ENCODE measurements at regions not wholly inside any gene's neighbourhood (a gene's known extent, or its start where the extent isn't known, plus 50 kb on each side); places are given as distances from the start of the nearest gene placed in this dataset.
"Not testable (repeated sequence)": the region's sequence is repeated elsewhere in the genome, so short reads cannot be mapped to it uniquely, and the experiment has no call there.

DNA sequence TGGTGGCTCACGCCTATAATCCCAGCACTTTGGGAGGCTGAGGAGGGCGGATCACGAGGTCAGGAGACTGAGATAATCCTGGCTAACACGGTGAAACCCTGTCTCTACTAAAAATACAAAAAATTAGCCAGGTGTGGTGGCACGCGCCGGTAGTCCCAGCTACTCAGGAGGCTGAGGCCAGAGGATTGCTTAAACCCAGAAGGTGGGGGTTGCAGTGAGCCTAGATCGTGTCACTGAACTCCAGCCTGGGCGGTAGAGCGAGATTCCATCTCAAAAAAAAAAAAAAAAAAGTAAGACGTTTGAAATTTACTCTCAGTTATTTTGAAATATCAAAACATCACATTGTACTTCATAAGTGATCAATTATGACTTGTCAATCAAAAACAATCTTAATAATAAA is 176.9 kb upstream of the ZNF804A start:
- H3K27ac ChIP-seq (ENCODE audit: low read depth, low read length): not testable (repeated sequence)

DNA sequence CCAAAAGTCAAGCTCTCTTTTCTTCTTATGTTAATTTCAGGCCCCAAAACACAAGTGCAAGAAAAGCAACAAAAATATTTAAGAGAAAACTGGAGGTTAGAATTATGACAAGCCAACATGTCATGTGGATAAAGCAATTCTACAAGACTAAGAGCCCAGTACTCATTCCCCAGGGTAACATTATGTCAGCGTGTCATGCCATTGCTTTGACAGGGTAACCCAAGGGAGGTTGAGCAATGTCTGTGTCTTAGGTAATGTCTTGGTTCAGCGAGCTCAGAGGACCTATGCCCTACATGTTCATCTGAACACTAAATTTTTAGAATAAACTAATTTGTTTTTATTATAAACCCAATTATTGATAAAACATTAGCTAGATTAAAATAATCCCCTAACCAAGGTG is 173.2 kb upstream of the ZNF804A start:
- Histone ChIP-seq H3K36me3 (ENCODE audit: insufficient read depth, low read length) (no peaks in the 10 kb centered on the region), H3K79me2 (ENCODE audit: control insufficient read depth, insufficient read depth, low read length, unreplicated experiment) (no peaks in the 10 kb centered on the region), H3K4me1 (ENCODE audit: control insufficient read depth, insufficient read depth, low read length, unreplicated experiment) (no peaks in the 10 kb centered on the region), H2AFZ (ENCODE audit: low read length, unreplicated experiment) (no peak overlapping the region), H3K27ac (ENCODE audit: low read depth, low read length) (no peak overlapping the region), H3K27me3 (ENCODE audit: insufficient read depth, low read length) (no peaks in the 10 kb centered on the region), H3K4me3 (ENCODE audit: low read depth, low read length) (no peak overlapping the region)

More for the DNA sequence above, 176.9 kb upstream of the ZNF804A start:
- not testable (repeated sequence) for H3K36me3 ChIP-seq (ENCODE audit: insufficient read depth, low read length); H3K4me1 ChIP-seq (ENCODE audit: control insufficient read depth, insufficient read depth, low read length, unreplicated experiment); H3K4me3 ChIP-seq (ENCODE audit: low read depth, low read length); H3K79me2 ChIP-seq (ENCODE audit: control insufficient read depth, insufficient read depth, low read length, unreplicated experiment); H3K27me3 ChIP-seq (ENCODE audit: insufficient read depth, low read length); H2AFZ ChIP-seq (ENCODE audit: low read length, unreplicated experiment)

DNA sequence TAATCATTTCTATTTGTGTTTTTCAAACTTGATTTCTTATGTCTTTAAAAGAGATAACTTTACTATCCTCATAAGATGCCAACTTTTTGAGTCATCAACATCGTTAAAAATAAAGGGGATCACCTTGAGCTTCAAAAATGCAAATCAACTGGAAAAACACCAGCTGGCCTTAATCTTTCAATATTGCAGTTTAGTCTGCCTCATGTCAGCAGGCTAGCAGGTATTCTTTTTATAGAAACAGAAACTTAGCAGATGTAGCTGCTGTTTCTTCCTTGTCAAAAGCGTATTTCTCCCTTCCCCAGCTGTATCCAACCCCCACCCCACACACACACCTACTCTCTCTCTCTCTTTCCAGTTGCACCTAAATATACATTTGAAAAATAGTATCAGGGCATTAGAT is 154.1 kb upstream of the ZNF804A start:
- H3K79me2 ChIP-seq (ENCODE audit: control insufficient read depth, insufficient read depth, low read length, unreplicated experiment): no peaks in the 10 kb centered on the region
- no peaks in the 10 kb centered on the region for H3K36me3 ChIP-seq (ENCODE audit: insufficient read depth, low read length)
- no peak overlapping the region for H3K4me3 ChIP-seq (ENCODE audit: low read depth, low read length)
- no peaks in the 10 kb centered on the region for H3K27me3 ChIP-seq (ENCODE audit: insufficient read depth, low read length)
- H3K27ac ChIP-seq (ENCODE audit: low read depth, low read length): no peak overlapping the region
- H2AFZ ChIP-seq (ENCODE audit: low read length, unreplicated experiment): no peak overlapping the region
- no peaks in the 10 kb centered on the region for H3K4me1 ChIP-seq (ENCODE audit: control insufficient read depth, insufficient read depth, low read length, unreplicated experiment)

DNA sequence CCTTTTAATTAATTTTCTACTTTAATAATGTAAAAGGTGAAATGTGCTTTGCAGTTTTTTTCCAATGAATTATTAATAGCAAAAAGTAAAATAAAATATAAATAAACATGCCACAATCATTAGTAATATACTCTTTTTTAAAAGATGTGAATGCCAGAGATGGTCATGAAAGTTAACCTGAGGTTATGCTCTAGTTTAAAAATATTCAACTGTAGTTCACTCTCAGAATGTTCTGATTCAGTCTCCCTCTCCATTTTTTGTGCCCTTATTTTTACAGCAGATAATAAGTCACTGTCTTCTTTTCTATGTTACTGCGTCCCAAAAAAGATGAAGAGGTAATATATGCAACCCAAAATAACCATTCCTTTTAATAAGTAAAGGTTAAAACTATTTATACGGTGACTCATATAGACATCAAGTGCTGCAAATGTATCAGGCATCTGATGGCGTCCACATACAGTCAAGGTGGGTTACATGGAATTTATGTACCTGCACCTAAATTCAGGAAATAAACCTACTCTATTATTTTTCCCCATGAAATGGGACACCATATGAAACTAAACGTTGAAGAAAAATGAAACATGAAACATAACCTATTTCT is 153.6 kb upstream of the ZNF804A start:
- Histone ChIP-seq H3K4me1 (ENCODE audit: control insufficient read depth, insufficient read depth, low read length, unreplicated experiment) (no peaks in the 10 kb centered on the region), H3K4me3 (ENCODE audit: low read depth, low read length) (no peak overlapping the region), H3K36me3 (ENCODE audit: insufficient read depth, low read length) (no peaks in the 10 kb centered on the region), H2AFZ (ENCODE audit: low read length, unreplicated experiment) (no peak overlapping the region), H3K27ac (ENCODE audit: low read depth, low read length) (no peak overlapping the region), H3K79me2 (ENCODE audit: control insufficient read depth, insufficient read depth, low read length, unreplicated experiment) (no peaks in the 10 kb centered on the region), H3K27me3 (ENCODE audit: insufficient read depth, low read length) (no peaks in the 10 kb centered on the region)

DNA sequence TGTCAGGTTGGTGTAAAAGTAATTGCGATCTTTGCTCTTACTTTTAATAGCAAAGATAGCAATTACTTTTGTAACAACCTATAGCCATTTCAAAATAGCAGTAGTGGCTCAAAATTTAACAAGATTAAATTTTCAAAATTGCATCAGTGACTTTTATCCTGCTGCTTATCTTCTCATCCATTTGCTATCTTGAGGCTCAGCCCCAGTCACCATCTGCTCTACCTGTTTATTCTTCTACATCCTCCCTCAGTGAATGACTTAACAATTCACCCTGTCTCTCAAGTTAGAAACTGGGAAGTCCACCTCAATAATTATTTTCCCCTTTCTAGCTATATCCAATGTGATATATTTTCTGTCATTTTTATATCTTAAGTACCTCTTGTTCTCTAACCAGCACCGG is 148.6 kb upstream of the ZNF804A start:
- Histone ChIP-seq H2AFZ (ENCODE audit: low read length, unreplicated experiment) (no peak overlapping the region), H3K27ac (ENCODE audit: low read depth, low read length) (no peak overlapping the region), H3K4me1 (ENCODE audit: control insufficient read depth, insufficient read depth, low read length, unreplicated experiment) (no peaks in the 10 kb centered on the region), H3K4me3 (ENCODE audit: low read depth, low read length) (no peak overlapping the region), H3K27me3 (ENCODE audit: insufficient read depth, low read length) (no peaks in the 10 kb centered on the region), H3K79me2 (ENCODE audit: control insufficient read depth, insufficient read depth, low read length, unreplicated experiment) (no peaks in the 10 kb centered on the region), H3K36me3 (ENCODE audit: insufficient read depth, low read length) (no peaks in the 10 kb centered on the region)

DNA sequence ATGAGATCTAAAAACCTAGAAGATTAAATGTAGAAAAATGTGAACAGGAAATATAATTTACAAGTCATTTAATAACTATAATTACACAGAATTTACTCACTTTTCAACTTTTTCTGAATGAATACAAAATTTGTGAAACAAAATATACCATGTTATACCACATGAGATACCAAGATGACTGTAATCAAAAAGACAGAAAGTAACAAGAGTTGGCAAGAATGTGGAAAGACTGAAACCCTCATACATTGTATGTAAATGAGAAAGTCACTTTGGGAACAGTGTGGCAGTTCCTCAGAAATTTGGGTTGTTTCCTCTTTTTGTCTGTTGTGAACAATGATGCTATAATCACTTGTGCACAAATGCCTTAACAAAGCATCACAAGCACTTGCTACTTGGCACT is 145.4 kb upstream of the ZNF804A start:
- no peak overlapping the region for H3K4me3 ChIP-seq (ENCODE audit: low read depth, low read length)
- no peaks in the 10 kb centered on the region for H3K27me3 ChIP-seq (ENCODE audit: insufficient read depth, low read length)
- H3K79me2 ChIP-seq (ENCODE audit: control insufficient read depth, insufficient read depth, low read length, unreplicated experiment): no peaks in the 10 kb centered on the region
- no peak overlapping the region for H2AFZ ChIP-seq (ENCODE audit: low read length, unreplicated experiment)
- no peaks in the 10 kb centered on the region for H3K36me3 ChIP-seq (ENCODE audit: insufficient read depth, low read length)
- no peak overlapping the region for H3K27ac ChIP-seq (ENCODE audit: low read depth, low read length)
- H3K4me1 ChIP-seq (ENCODE audit: control insufficient read depth, insufficient read depth, low read length, unreplicated experiment): no peaks in the 10 kb centered on the region

DNA sequence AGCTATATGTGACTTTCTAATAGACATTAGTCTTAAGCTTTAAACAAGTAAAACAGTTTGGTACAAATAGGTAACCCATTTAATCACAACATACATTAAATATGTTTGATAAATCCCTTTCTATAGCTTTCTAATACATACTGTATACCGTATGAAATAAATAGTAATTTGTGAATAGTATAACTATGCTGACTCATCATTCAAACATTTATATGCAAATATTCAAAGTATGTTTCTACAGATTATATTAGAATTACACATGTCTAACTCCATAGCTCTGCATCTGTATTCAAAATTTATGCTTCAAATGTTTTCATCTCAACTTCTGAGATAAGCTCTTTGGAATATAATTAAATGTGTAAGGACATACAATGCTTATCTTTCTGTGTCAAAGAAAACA is 142.7 kb upstream of the ZNF804A start:
- H2AFZ ChIP-seq (ENCODE audit: low read length, unreplicated experiment): no peak overlapping the region
- no peaks in the 10 kb centered on the region for H3K27me3 ChIP-seq (ENCODE audit: insufficient read depth, low read length)
- H3K4me3 ChIP-seq (ENCODE audit: low read depth, low read length): no peak overlapping the region
- H3K27ac ChIP-seq (ENCODE audit: low read depth, low read length): no peak overlapping the region
- H3K4me1 ChIP-seq (ENCODE audit: control insufficient read depth, insufficient read depth, low read length, unreplicated experiment): no peaks in the 10 kb centered on the region
- no peaks in the 10 kb centered on the region for H3K79me2 ChIP-seq (ENCODE audit: control insufficient read depth, insufficient read depth, low read length, unreplicated experiment)
- H3K36me3 ChIP-seq (ENCODE audit: insufficient read depth, low read length): no peaks in the 10 kb centered on the region

DNA sequence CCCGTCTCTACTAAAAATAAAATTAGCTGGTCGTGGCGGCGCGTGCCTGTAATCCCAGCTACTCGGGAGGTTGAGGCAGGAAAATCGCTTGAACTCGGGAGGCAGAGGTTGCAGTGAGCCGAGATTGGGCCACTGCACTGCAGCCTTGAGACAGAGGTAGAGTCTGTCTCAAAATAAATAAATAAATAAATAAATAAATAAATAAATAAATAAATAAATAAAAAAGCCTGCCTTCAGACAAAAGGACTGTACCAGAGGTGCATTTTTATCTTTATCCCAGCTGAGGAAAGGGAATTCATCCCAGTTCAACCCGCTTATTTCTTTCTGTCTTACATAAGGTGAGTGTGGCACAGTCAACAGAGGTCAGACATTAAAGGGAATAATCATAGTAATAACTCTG is 141.6 kb upstream of the ZNF804A start:
- not testable (repeated sequence) for H2AFZ ChIP-seq (ENCODE audit: low read length, unreplicated experiment); H3K79me2 ChIP-seq (ENCODE audit: control insufficient read depth, insufficient read depth, low read length, unreplicated experiment); H3K27me3 ChIP-seq (ENCODE audit: insufficient read depth, low read length); H3K4me3 ChIP-seq (ENCODE audit: low read depth, low read length); H3K36me3 ChIP-seq (ENCODE audit: insufficient read depth, low read length); H3K4me1 ChIP-seq (ENCODE audit: control insufficient read depth, insufficient read depth, low read length, unreplicated experiment); H3K27ac ChIP-seq (ENCODE audit: low read depth, low read length)

DNA sequence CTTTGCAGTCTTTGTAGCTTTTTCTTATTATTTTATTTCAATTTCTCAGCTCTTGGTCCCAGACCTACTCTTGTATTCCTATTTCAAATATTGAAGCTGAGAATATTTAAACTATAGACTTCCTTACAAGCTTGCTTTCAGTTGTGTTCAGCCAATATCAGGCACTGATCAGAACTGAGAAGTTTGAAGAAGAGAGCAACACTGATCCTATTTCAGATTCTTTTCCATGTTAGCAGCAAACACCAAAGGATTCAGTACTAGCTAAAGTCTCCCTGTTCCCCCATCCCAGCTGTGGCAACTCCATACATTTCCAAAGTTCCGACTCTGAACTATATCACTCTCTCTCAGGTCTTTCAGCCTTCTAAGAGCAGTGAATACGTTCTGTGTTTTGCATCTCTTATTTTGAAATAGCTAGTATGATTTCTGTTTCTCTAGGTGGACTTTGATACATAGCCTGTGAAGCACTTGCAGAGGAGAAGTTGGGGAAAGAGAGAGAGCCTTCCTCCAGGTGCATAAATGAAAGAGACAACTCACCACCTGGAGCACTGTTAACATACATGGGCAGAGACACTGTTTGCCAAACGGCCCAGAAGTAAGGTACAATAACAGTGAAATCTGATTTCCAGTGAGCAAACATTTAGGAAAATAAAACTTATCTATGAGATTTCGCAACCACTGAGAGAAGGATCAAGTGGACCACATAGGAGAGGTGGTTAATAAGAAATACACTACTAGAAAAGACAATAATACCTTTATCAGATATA is 135.0 kb upstream of the ZNF804A start:
- Histone ChIP-seq H3K4me3 (ENCODE audit: low read depth, low read length) (no peak overlapping the region), H3K4me1 (ENCODE audit: control insufficient read depth, insufficient read depth, low read length, unreplicated experiment) (no peaks in the 10 kb centered on the region), H2AFZ (ENCODE audit: low read length, unreplicated experiment) (no peak overlapping the region), H3K27ac (ENCODE audit: low read depth, low read length) (no peak overlapping the region), H3K36me3 (ENCODE audit: insufficient read depth, low read length) (no peaks in the 10 kb centered on the region), H3K27me3 (ENCODE audit: insufficient read depth, low read length) (no peaks in the 10 kb centered on the region), H3K79me2 (ENCODE audit: control insufficient read depth, insufficient read depth, low read length, unreplicated experiment) (no peaks in the 10 kb centered on the region)

DNA sequence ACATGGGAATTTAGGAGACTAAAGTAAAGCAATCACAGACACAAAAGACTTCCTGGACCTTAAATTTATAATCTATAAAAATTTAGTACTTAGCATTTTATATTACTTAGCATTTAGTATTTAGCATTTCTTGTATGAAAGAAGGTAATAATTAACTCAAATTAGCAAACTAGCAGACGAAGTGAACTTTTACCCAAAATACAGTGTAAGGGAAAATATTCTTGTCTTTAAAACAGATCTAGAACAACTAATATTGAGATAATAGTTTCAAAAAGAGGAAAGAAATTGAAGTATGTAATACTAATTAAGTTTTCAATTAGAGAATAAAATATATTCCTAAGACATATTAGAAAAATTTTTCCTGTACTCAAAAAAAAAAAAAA is 134.5 kb upstream of the ZNF804A start:
- H2AFZ ChIP-seq (ENCODE audit: low read length, unreplicated experiment): no peak overlapping the region
- H3K27me3 ChIP-seq (ENCODE audit: insufficient read depth, low read length): no peaks in the 10 kb centered on the region
- H3K27ac ChIP-seq (ENCODE audit: low read depth, low read length): no peak overlapping the region
- H3K79me2 ChIP-seq (ENCODE audit: control insufficient read depth, insufficient read depth, low read length, unreplicated experiment): no peaks in the 10 kb centered on the region
- H3K4me3 ChIP-seq (ENCODE audit: low read depth, low read length): no peak overlapping the region
- no peaks in the 10 kb centered on the region for H3K36me3 ChIP-seq (ENCODE audit: insufficient read depth, low read length)
- no peaks in the 10 kb centered on the region for H3K4me1 ChIP-seq (ENCODE audit: control insufficient read depth, insufficient read depth, low read length, unreplicated experiment)

DNA sequence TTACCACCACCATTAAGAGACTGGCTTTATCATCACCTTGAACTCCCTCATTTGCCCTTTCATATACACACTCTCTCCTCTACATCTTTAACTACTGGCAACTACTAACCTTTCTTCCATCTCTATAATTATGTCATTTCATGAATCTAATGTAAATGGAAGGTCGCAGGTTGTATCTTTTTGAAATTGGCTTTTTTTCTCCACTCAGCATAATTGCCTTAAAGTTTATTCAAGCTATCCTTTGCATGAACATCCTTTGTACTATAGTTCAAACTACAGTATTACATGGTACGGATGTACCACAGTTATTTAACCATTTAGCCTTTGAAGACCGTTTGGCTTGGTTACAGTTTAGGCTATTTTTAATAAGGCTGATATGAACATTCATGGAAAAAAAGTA is 129.5 kb upstream of the ZNF804A start:
- Histone ChIP-seq H3K27me3 (ENCODE audit: insufficient read depth, low read length) (no peaks in the 10 kb centered on the region), H3K79me2 (ENCODE audit: control insufficient read depth, insufficient read depth, low read length, unreplicated experiment) (no peaks in the 10 kb centered on the region), H3K4me1 (ENCODE audit: control insufficient read depth, insufficient read depth, low read length, unreplicated experiment) (no peaks in the 10 kb centered on the region), H2AFZ (ENCODE audit: low read length, unreplicated experiment) (no peak overlapping the region), H3K27ac (ENCODE audit: low read depth, low read length) (no peak overlapping the region), H3K36me3 (ENCODE audit: insufficient read depth, low read length) (no peaks in the 10 kb centered on the region), H3K4me3 (ENCODE audit: low read depth, low read length) (no peak overlapping the region)

Data from ACC112 (cell line).